GM18951 (cell line): ENCODE measurements at regions not wholly inside any gene's neighbourhood (a gene's known extent, or its start where the extent isn't known, plus 50 kb on each side); places are given as distances from the start of the nearest gene placed in this dataset.

Source experiments
- POLR2A ChIP-seq: IDR thresholded peaks from 4 replicates; pipeline ENCODE4 v1.6.1; 2011; ENCODE audit warnings: mild to moderate bottlenecking; ENCODE audit not compliant: insufficient read length, insufficient read depth; ENCODE audit errors: extremely low read depth
- in situ Hi-C: fragments of 300-500 bp; cut with MboI; formaldehyde crosslinking; loops from one replicate; pipeline ENCODE4 v1.12.0; 2022; ENCODE audit warnings: low sequenced_read_pairs, mixed read lengths, inconsistent platforms; ENCODE audit not compliant: unreplicated experiment

DNA sequence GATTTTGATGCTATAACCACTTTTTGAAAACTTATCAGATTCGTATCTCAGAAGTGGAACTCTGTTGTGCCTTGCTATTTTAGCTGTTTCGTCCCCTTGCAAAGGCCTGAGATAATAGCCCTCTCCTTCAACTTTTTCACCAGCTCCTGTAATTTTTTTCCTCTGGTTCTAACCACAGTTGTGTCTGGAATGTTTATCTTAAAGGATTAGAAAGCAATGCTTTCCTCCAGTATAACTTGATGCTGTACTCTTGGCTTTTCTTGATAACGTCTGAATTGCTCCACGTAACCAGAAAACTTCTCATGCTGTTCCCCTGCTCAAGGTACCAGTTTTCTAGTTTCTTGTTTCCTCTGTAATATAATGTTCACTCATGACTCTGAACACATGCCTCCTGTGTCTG lies 209.4 kb downstream of the DTWD2 start:
- in situ Hi-C loops = no loop called here
- TF ChIP-seq POLR2A = no peak

DNA sequence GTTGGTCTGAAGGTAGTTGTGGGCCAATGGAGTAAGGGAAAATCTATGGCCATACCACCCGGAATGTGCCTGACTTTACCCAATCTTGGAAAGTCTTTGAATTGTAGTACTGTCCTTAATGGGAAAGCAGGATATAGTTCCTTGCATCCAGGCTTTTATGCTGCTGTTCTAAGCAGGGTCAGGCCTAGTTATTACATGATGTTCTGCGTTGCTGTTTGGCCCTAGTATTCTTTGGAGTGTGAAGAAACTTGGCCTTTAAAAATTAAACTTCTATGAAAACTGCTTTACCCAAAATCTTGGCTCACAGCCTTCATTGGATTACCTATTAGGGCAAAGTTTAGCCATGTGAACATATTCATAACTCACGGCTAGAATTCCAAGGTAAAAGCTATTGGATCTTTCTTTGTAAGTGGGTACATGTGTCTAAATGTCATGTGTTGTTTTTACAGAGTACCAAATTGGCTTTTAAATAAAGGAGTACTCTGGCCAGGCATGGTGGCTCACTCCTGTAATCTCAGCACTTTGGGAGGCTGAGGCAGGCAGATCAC lies 211.1 kb downstream of the DTWD2 start:
- in situ Hi-C loops = no loop called here
- TF ChIP-seq POLR2A = no peak

DNA sequence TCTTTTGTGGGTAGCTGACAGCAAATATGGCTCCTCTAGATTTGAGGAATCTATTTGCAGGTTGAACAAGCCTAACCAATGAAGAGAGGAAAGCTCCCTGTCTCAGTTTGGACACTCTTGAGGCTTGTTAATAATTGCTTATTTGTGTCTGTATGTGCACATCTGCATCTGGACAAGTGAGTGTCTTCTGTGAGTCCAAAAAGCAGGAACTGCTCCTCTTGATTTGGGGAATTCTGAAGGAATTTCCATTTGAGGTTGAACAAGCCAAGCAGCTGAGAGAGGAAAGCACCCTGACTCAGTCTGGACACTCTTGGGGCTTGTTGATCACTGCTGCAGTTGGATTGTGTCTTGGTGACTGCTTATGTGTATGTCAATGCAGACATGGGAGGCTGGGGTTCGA lies 211.6 kb downstream of the DTWD2 start:
- no peak for TF ChIP-seq POLR2A
- in situ Hi-C loops = no loop called here

DNA sequence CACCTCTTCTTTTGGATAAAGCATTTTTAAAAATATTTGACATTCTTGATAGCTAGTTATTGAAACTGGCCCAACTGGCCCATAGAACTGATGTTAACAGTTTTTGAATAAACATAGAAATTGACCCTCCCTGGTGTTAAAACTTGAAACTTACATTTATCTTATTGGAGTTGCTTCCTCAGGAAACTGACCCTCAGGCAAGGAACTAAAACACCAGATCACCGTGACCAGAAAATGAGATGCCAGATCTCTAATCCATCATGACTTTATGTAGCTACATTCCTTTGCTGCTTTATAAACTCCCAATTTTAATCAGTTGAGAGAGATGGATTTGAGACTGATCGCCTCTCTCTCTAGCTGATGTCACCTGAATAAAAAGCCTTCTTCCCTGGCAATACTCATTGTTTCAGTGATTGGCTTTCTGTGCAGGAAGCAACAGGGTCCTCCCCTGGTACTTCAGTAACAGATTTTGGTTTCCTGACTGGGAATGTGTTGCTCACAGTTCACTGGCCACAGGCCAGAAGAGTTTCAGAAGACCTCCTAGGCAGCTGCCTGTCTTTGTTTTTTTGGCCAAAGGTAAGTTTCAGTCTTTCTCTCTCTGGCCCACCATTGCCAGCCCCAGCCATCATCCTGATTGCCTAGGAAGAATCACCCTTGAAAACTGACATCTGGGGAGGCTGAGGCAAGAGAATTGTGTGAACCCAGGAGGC lies 212.4 kb downstream of the DTWD2 start:
- in situ Hi-C loops = no loop called here
- no peak for TF ChIP-seq POLR2A

DNA sequence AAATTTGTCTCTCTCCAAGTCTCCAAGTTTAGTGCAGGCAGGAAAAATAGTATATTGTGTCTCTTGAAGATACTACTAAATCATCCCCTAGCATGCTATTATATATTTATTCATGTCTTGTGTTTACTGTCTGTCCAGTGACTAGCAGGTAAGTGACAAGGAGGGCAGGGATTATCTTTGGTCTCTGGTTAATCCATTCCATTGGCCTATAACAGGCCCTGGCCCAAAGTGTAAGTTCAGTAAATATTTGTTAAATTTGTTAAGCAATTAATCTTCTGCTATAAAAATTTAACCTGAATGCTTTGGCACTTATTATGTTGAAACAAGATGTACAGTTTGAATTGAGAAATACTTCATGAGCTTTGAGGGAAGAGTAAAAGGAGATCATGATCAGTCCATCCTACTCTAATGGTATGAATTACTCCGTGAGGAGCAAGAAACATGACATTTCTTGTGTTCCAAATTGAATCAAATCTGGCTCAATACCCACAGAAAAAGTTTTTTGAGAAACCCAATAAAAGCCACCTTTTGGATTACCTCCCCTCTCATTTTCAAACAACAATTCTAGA lies 219.7 kb downstream of the DTWD2 start:
- TF ChIP-seq POLR2A = no peak
- in situ Hi-C loops = no loop called here

DNA sequence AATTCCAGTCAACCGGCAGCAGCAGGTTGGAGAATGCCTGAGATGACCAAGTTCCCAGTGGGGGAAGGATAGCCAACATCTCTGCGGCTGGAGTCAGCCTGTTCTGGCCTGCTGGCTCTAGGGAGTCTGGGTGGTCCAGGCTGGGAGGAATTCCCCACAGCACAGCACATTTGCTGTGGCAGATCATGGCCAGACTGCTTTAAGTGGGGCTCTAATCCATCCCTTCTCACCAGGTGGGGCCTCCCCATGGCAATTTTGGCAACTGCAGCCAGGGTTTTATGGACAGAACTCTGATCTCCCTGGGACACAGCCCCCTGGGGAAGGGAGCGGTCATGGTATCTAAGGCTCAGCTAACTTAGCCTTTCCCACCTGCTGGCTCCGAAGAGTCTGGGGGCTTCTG lies 226.1 kb downstream of the DTWD2 start:
- TF ChIP-seq POLR2A = no peak
- in situ Hi-C loops = no loop called here

DNA sequence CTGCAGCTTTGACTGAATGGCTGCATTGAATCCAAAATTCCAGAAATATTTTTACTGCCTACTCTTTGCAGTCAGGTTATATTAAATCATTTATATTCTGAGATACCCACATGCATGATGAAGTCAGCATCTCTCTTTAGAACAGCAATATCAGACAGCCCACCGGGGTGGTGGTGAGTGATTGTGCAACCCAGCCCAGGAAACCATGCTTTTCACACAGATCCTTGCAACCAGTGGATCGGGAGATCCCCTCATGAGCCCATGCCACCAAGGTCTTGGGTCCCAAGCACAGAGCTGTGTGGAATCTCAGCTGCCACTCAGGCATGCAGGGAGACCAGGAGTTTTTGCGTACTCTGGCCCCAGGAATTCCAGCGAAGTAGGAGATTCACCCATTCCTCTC lies 226.5 kb downstream of the DTWD2 start:
- TF ChIP-seq POLR2A = no peak
- in situ Hi-C loops = no loop called here

DNA sequence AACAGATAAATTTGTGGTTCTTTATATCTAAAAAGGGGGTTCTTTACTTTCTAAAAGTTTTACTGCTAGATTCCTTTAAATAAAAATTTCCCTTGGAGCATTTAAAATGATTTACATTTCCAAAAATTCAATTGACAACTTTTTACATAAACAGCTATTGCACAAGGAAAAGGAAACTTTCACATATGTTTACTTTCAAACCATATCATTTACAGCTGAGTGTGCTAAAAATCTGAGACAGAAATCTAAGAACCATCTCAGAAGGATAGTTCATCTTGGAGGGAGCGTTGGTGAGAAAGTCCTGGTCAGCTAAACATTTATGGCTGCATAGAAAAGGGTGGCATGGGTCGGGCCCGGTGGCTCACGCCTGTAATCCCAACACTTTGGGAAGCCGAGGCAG lies 235.4 kb downstream of the DTWD2 start:
- no peak for TF ChIP-seq POLR2A
- in situ Hi-C loops = no loop called here

DNA sequence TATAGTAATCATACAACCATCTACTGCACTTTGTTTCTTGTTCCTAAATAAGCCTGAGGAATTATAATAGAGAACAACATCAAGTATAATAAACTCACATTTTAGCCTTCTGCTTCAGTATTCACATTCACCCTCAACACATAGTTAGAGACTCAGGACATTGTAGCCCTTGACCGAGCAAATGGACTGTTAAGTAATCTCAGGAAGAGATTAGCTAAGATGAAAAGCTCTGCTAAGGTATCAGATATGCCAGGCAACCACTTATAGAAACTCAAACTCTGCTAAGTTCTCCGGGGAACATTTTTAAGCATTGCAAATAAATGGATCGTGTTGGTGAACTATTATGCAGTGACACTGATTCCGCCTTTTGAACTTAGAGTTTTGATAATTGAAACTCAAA lies 252.0 kb downstream of the DTWD2 start:
- in situ Hi-C loops = no loop called here
- TF ChIP-seq POLR2A = no peak

DNA sequence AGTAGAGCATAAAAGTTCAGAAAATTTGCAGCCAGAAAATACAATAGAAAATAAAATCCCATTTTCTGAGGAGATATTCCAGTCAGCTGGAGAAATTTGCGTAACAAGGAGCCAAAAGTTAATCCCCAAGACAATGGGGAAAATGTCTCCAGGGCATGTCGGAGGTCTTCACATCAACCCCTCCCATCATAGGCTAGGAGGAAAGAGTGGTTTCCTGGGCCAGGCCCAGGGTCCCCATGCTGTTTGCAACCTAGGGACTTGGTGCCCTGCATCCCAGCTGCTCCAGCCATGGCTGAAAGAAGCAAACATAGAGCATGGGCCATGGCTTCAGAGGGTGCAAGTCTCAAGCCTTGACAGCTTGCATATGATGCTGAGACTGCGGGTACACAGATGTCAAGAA lies 255.0 kb downstream of the DTWD2 start:
- in situ Hi-C loops = no loop called here
- no peak for TF ChIP-seq POLR2A

DNA sequence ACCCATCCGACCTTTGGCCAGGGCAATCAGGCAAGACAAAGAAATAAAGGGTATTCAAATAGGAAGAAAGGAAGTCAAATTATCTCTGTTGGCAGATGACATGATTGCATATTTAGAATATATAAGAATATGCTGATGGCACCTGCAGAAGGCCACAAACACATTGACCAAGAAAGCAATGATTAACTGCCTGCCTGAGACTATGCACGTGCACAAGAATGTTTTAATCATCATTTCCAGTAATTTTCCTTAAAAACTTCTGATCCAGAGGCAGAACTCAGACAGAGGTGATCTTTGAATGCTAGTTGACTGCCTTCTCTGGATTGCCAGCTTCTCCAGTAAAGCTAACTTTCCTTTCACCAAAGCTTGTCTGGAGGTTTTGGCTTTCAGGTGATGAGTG lies 260.2 kb downstream of the DTWD2 start:
- in situ Hi-C loops = no loop called here
- no peak for TF ChIP-seq POLR2A

DNA sequence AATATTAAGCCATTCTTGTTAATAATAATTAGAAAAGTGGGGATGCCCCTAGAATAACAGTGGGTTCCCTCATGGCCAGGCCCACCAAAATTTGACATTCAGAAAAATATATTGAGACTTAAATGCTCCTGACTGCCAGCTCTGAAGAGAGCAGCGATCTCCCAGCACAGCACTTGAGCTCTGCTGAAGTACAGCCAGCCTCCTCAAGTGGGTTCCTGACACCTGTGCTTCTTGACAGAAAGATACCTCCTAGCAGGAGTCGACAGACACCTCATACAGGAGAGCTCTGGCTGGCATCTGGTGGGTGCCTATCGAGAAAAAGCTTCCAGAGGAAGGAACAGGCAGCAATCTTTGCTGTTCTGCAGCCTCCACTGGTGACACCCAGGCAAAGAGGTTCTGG lies 261.5 kb downstream of the DTWD2 start:
- in situ Hi-C loops = no loop called here

DNA sequence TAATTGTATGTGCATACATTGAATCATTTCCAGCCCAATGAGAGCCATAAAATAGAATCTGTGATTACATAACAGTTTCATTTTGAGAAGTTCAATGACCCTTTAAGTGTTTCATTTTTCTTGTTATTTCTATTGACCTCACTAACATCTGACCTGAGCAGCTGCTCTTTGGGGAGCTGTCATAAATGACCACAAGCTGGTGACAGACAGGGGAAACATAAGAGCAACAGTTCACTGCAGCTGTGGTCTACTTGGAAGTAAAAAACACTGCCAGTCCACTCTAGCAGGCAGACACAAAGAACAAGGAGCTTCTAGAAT lies 265.4 kb downstream of the DTWD2 start:
- in situ Hi-C loops = no loop called here
- no peak for TF ChIP-seq POLR2A

More for the DNA sequence above, 261.5 kb downstream of the DTWD2 start:
- TF ChIP-seq POLR2A = no peak
